Right atrium auricular region (tissue), 2 donors: ENCODE measurements at regions not wholly inside any gene's neighbourhood (a gene's known extent, or its start where the extent isn't known, plus 50 kb on each side); places are given as distances from the start of the nearest gene placed in this dataset.
A peak's percentile ranks its signal among the peaks of the same experiment; 100 is the strongest.

ENCODE experiments used
- DNase-seq: peaks from one replicate; pipeline ENCODE4 v3.0.0-alpha.2; 2019; ENCODE audit warnings: low spot score
- H3K27ac ChIP-seq, 2 donors: fragments of 200-600 bp; sonication (generic); 1 replicate in 1 of 2; 2 replicates in 1 of 2; pipeline ENCODE4 v1.5.1; 2016 to 2019
- H3K27me3 ChIP-seq, 2 donors: fragments of 200-600 bp; sonication (generic); one replicate each; pipeline versions ENCODE4 v1.5.1 to v1.6.0; 2017 to 2019
- H3K36me3 ChIP-seq: fragments of 200-600 bp; sonication (generic); one replicate; pipeline ENCODE4 v1.5.1; 2016
- H3K4me1 ChIP-seq, 2 donors: fragments of 200-600 bp; sonication (generic); one replicate each; pipeline versions ENCODE4 v1.5.1 to v1.6.0; 2017 to 2019
- H3K4me3 ChIP-seq, 2 donors: fragments of 200-600 bp; sonication (generic); 1 replicate in 1 of 2; 2 replicates in 1 of 2; pipeline ENCODE4 v1.5.1; 2017 to 2019; ENCODE audit warnings: mild to moderate bottlenecking in 1 of 2, moderate library complexity in 1 of 2
- H3K9me3 ChIP-seq, 2 donors: fragments of 200-600 bp; sonication (generic); one replicate each; pipeline ENCODE4 v1.5.1; 2019
- TF ChIP-seq, protein P1 (sequence below), 2 donors: fragments of 200-600 bp; sonication (generic); IDR thresholded peaks; one replicate each; pipeline ENCODE4 v1.5.1; 2019; ENCODE audit warnings: antibody characterized with exemption in 2 of 2

GRCh38 chr18:73318739-73319479, 451.1 kb upstream of the NETO1 start:
- DNase-seq, result no peak
- H3K4me3 ChIP-seq, result no peak overlapping the region
- H3K9me3 ChIP-seq, result no peaks in the 10 kb centered on the region
- no peaks in the 10 kb centered on the region for H3K4me1 ChIP-seq
- TF ChIP-seq, protein P1, sequence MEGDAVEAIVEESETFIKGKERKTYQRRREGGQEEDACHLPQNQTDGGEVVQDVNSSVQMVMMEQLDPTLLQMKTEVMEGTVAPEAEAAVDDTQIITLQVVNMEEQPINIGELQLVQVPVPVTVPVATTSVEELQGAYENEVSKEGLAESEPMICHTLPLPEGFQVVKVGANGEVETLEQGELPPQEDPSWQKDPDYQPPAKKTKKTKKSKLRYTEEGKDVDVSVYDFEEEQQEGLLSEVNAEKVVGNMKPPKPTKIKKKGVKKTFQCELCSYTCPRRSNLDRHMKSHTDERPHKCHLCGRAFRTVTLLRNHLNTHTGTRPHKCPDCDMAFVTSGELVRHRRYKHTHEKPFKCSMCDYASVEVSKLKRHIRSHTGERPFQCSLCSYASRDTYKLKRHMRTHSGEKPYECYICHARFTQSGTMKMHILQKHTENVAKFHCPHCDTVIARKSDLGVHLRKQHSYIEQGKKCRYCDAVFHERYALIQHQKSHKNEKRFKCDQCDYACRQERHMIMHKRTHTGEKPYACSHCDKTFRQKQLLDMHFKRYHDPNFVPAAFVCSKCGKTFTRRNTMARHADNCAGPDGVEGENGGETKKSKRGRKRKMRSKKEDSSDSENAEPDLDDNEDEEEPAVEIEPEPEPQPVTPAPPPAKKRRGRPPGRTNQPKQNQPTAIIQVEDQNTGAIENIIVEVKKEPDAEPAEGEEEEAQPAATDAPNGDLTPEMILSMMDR (IDR thresholded peaks at IDR 0.05), result no peak
- peak overlapping the region in 1 of 2 donors; percentile 75 for H3K27ac ChIP-seq
- H3K27me3 ChIP-seq, result no peaks in the 10 kb centered on the region
- H3K36me3 ChIP-seq, result no peaks in the 10 kb centered on the region

- H3K4me3 ChIP-seq, result no peak overlapping the region
- H3K9me3 ChIP-seq, result no peaks in the 10 kb centered on the region
- H3K36me3 ChIP-seq, result no peaks in the 10 kb centered on the region
- DNase-seq, result no peak
- TF ChIP-seq, protein P1 (IDR thresholded peaks at IDR 0.05), result no peak
- no peaks in the 10 kb centered on the region for H3K27me3 ChIP-seq
- no peaks in the 10 kb centered on the region for H3K4me1 ChIP-seq
- peak overlapping the region in 1 of 2 donors; percentile 70 for H3K27ac ChIP-seq
Measured at GRCh38 chr18:73316513-73316912, 448.7 kb upstream of the NETO1 start.

GRCh38 chr18:73315381-73315780, 447.6 kb upstream of the NETO1 start:
- H3K4me1 ChIP-seq, result no peaks in the 10 kb centered on the region
- H3K27ac ChIP-seq, result peak overlapping the region in 1 of 2 donors; percentile 70
- TF ChIP-seq, protein P1 (IDR thresholded peaks at IDR 0.05), result no peak
- no peak for DNase-seq
- no peaks in the 10 kb centered on the region for H3K27me3 ChIP-seq
- H3K36me3 ChIP-seq, result no peaks in the 10 kb centered on the region
- H3K9me3 ChIP-seq, result no peaks in the 10 kb centered on the region
- H3K4me3 ChIP-seq, result no peak overlapping the region

DNA sequence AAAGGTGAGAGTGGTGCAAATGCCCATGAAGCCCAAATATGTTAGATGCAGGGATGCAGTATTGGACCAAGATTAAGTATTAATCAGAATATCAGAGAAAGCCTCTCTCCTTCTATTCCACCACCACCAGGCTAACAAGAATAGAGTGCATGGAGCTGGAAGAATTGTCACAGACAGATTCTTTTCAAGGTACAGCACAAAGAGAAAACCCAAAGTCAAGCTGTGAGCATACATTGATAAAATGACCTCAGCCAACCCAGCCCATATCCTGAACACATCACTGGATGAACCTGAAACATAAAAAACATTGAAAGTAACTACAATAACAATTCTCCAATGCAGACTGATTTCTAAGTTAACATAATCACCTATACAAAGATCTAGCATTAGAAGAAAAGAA, 445.7 kb upstream of the NETO1 start:
- no peak overlapping the region for H3K27ac ChIP-seq
- no peaks in the 10 kb centered on the region for H3K36me3 ChIP-seq
- no peak for DNase-seq
- H3K27me3 ChIP-seq, result no peaks in the 10 kb centered on the region
- no peak overlapping the region for H3K4me3 ChIP-seq
- H3K9me3 ChIP-seq, result no peaks in the 10 kb centered on the region
- no peaks in the 10 kb centered on the region for H3K4me1 ChIP-seq
- TF ChIP-seq, protein P1 (IDR thresholded peaks at IDR 0.05), result no peak

DNA sequence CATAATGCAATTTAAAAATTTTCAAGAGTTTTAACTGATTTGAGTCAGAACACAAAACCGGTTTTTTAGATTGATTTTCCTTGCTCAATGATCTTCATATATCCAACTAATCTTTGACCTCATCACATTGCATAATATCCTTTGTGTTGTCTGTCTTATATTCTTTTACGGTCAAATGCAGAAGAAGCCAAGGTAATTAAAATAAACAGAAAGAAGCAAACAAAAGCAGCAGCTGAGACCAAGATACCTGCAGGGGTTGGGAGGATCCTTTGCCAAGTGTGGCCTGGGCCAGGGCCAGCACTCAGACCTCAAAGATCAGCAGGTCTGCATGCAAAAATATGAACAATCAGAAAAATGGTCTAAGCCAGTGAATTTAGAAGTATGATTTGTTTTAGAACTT, 428.9 kb upstream of the NETO1 start:
- H3K27ac ChIP-seq, result no peak overlapping the region
- TF ChIP-seq, protein P1 (IDR thresholded peaks at IDR 0.05), result no peak
- no peak overlapping the region for H3K4me3 ChIP-seq
- no peaks in the 10 kb centered on the region for H3K9me3 ChIP-seq
- DNase-seq, result no peak
- no peaks in the 10 kb centered on the region for H3K4me1 ChIP-seq
- no peaks in the 10 kb centered on the region for H3K36me3 ChIP-seq
- no peaks in the 10 kb centered on the region for H3K27me3 ChIP-seq

DNA sequence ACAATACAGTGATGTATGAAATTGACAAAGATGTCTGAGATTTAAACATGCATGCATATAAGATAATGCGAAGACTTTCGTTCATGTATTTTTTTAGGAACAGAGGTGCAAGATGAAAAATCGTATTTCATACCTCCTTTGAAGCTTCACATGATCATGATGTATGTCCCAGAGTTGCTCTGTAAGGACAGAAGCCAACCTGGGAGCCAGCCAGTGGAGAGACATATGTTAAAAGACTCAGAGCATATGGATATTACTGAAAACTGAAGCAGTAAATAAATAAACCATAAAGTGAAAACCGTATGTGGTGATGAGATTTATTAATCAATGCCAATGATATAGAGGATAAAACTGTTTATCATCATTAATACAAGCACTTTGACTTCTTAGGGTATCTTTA, 424.4 kb upstream of the NETO1 start:
- TF ChIP-seq, protein P1 (IDR thresholded peaks at IDR 0.05), result no peak
- Histone ChIP-seq H3K27ac (no peak overlapping the region), H3K9me3 (no peaks in the 10 kb centered on the region)

More for the DNA sequence above, 424.4 kb upstream of the NETO1 start:
- H3K4me3 ChIP-seq, result no peak overlapping the region
- H3K36me3 ChIP-seq, result no peaks in the 10 kb centered on the region
- H3K4me1 ChIP-seq, result no peaks in the 10 kb centered on the region
- no peak for DNase-seq
- H3K27me3 ChIP-seq, result no peaks in the 10 kb centered on the region
